Vagina (tissue), 2 donors: ENCODE measurements at regions not wholly inside any gene's neighbourhood (a gene's known extent, or its start where the extent isn't known, plus 50 kb on each side); places are given as distances from the start of the nearest gene placed in this dataset.
A peak's percentile ranks its signal among the peaks of the same experiment; 100 is the strongest.

Source experiments
- DNase-seq, 2 donors: peaks; one replicate each; pipeline ENCODE4 v3.0.0-alpha.2; 2017; ENCODE audit errors: extremely low spot score in 2 of 2
- H3K27ac ChIP-seq: fragments of 200-600 bp; sonication (generic); one replicate; pipeline ENCODE4 v1.5.1; 2019
- H3K27me3 ChIP-seq: fragments of 200-600 bp; sonication (generic); one replicate; pipeline ENCODE4 v1.5.1; 2019
- H3K36me3 ChIP-seq, 2 donors: fragments of 200-600 bp; sonication (generic); one replicate each; pipeline ENCODE4 v1.5.1; 2017 to 2019
- H3K4me1 ChIP-seq: fragments of 200-600 bp; sonication (generic); one replicate; pipeline ENCODE4 v1.5.1; 2019
- H3K4me3 ChIP-seq, 2 donors: fragments of 200-600 bp; sonication (generic); 1 replicate in 1 of 2; 2 replicates in 1 of 2; pipeline ENCODE4 v1.5.1; 2016 to 2019
- H3K9me3 ChIP-seq: fragments of 200-600 bp; sonication (generic); one replicate; pipeline ENCODE4 v1.5.1; 2019
- CTCF ChIP-seq, 3 experiments: fragments of 450-650 bp in 2 of 3; fragments of 200-600 bp in 1 of 3; sonication (generic) in 1 of 3; IDR thresholded peaks; one replicate each; pipeline ENCODE4 v1.5.1; 2017 to 2019; ENCODE audit warnings: antibody characterized with exemption in 3 of 3, mild to moderate bottlenecking in 2 of 3, moderate library complexity in 2 of 3
- POLR2A ChIP-seq, 2 donors: fragments of 450-650 bp; IDR thresholded peaks; one replicate each; pipeline ENCODE4 v1.6.1; 2017; ENCODE audit warnings: antibody characterized with exemption in 2 of 2, mild to moderate bottlenecking in 2 of 2, moderate library complexity in 2 of 2
- POLR2AphosphoS5 ChIP-seq, 2 donors: sonication (generic); formaldehyde crosslinking; IDR thresholded peaks; one replicate each; pipeline ENCODE4 v1.9.0; 2017; ENCODE audit warnings: antibody characterized with exemption in 2 of 2, mild to moderate bottlenecking in 2 of 2, low read depth in 1 of 2; ENCODE audit not compliant: insufficient read depth in 1 of 2
- intact Hi-C: fragments of 100-400 bp; cut with DNase I; formaldehyde crosslinking; loops from one replicate; pipeline ENCODE4 v1.15.1; 2023

- DNase-seq = no peak
- no peak overlapping the region for H3K4me3 ChIP-seq
- no peak for TF ChIP-seq POLR2A (IDR thresholded peaks at IDR 0.05)
- no peak for TF ChIP-seq CTCF (IDR thresholded peaks at IDR 0.05)
- no peak for TF ChIP-seq POLR2AphosphoS5 (IDR thresholded peaks at IDR 0.05; ENCODE audit: insufficient read depth in 1 of 2, low read depth in 1 of 2)
- H3K4me1 ChIP-seq = no peaks in the 10 kb centered on the region
- H3K9me3 ChIP-seq = no peaks in the 10 kb centered on the region
- intact Hi-C loops = no loop called here
- no peaks in the 10 kb centered on the region for H3K27me3 ChIP-seq
- H3K27ac ChIP-seq = no peak overlapping the region
- no peaks in the 10 kb centered on the region for H3K36me3 ChIP-seq
Observed at GRCh38 chr4:128510850-128511249, 223.2 kb upstream of the PGRMC2 start.

GRCh38 chr4:128502818-128503527 is 215.4 kb upstream of the PGRMC2 start:
- peak in 1 of 2 donors; percentile 25 for TF ChIP-seq POLR2AphosphoS5 (IDR thresholded peaks at IDR 0.05; ENCODE audit: insufficient read depth in 1 of 2, low read depth in 1 of 2)
- TF ChIP-seq POLR2A (IDR thresholded peaks at IDR 0.05) = no peak
- TF ChIP-seq CTCF (IDR thresholded peaks at IDR 0.05) = no peak
- Histone ChIP-seq H3K9me3 (no peaks in the 10 kb centered on the region), H3K4me3 (no peak overlapping the region), H3K4me1 (no peaks in the 10 kb centered on the region), H3K27ac (no peak overlapping the region), H3K36me3 (no peaks in the 10 kb centered on the region), H3K27me3 (no peaks in the 10 kb centered on the region)
- intact Hi-C loops = no loop called here
- DNase-seq = no peak

GRCh38 chr4:128501239-128501638 is 213.6 kb upstream of the PGRMC2 start:
- Histone ChIP-seq H3K36me3 (no peaks in the 10 kb centered on the region), H3K4me1 (no peaks in the 10 kb centered on the region), H3K4me3 (no peak overlapping the region), H3K9me3 (no peaks in the 10 kb centered on the region), H3K27me3 (no peaks in the 10 kb centered on the region), H3K27ac (no peak overlapping the region)
- no peak for DNase-seq
- intact Hi-C loops = no loop called here
- TF ChIP-seq POLR2AphosphoS5 (IDR thresholded peaks at IDR 0.05; ENCODE audit: insufficient read depth in 1 of 2, low read depth in 1 of 2) = no peak
- no peak for TF ChIP-seq POLR2A (IDR thresholded peaks at IDR 0.05)
- no peak for TF ChIP-seq CTCF (IDR thresholded peaks at IDR 0.05)

GRCh38 chr4:128488055-128488705 is 200.6 kb upstream of the PGRMC2 start:
- Histone ChIP-seq H3K27me3 (no peaks in the 10 kb centered on the region), H3K4me1 (no peaks in the 10 kb centered on the region), H3K36me3 (no peaks in the 10 kb centered on the region), H3K27ac (no peak overlapping the region), H3K9me3 (no peaks in the 10 kb centered on the region), H3K4me3 (no peak overlapping the region)
- intact Hi-C loops = no loop called here
- no peak for DNase-seq
- TF ChIP-seq POLR2A (IDR thresholded peaks at IDR 0.05) = no peak
- TF ChIP-seq CTCF (IDR thresholded peaks at IDR 0.05) = no peak

GRCh38 chr4:128484896-128485295 is 197.3 kb upstream of the PGRMC2 start:
- TF ChIP-seq POLR2AphosphoS5 (IDR thresholded peaks at IDR 0.05; ENCODE audit: insufficient read depth in 1 of 2, low read depth in 1 of 2) = no peak
- TF ChIP-seq CTCF (IDR thresholded peaks at IDR 0.05) = no peak
- TF ChIP-seq POLR2A (IDR thresholded peaks at IDR 0.05) = no peak
- H3K27me3 ChIP-seq = no peaks in the 10 kb centered on the region
- H3K27ac ChIP-seq = no peak overlapping the region
- no peak overlapping the region for H3K4me3 ChIP-seq
- H3K9me3 ChIP-seq = no peaks in the 10 kb centered on the region
- DNase-seq = no peak
- intact Hi-C loops = no loop called here
- no peaks in the 10 kb centered on the region for H3K36me3 ChIP-seq
- H3K4me1 ChIP-seq = no peaks in the 10 kb centered on the region
